GM12874 (cell line): ENCODE measurements at regions not wholly inside any gene's neighbourhood (a gene's known extent, or its start where the extent isn't known, plus 50 kb on each side); places are given as distances from the start of the nearest gene placed in this dataset.

Source experiments
- CTCF ChIP-seq: IDR thresholded peaks from 2 replicates; pipeline ENCODE4 v1.5.1; 2011; ENCODE audit warnings: low read depth, mild to moderate bottlenecking, control low read depth, low read length, moderate library complexity; ENCODE audit not compliant: insufficient read depth

GRCh38 chr1:195979646-195980045 lies 628.6 kb downstream of the KCNT2 start:
- TF ChIP-seq CTCF: no peak

- no peak for TF ChIP-seq CTCF
Observed at GRCh38 chr1:195973311-195973904, 634.8 kb downstream of the KCNT2 start.

GRCh38 chr1:195971589-195971988 lies 636.7 kb downstream of the KCNT2 start:
- TF ChIP-seq CTCF: no peak

- TF ChIP-seq CTCF: no peak
Observed at GRCh38 chr1:195970209-195970608, 638.0 kb downstream of the KCNT2 start.

- no peak for TF ChIP-seq CTCF
Observed at GRCh38 chr1:195965475-195965874, 642.8 kb downstream of the KCNT2 start.

- TF ChIP-seq CTCF: no peak
Observed at GRCh38 chr1:195965036-195965435, 643.2 kb downstream of the KCNT2 start.

- TF ChIP-seq CTCF: no peak
Observed at GRCh38 chr1:195964516-195964915, 643.7 kb downstream of the KCNT2 start.

- TF ChIP-seq CTCF: no peak
Observed at GRCh38 chr1:195962051-195962450, 646.2 kb downstream of the KCNT2 start.
